HG02642 (cell line): ENCODE measurements at regions not wholly inside any gene's neighbourhood (a gene's known extent, or its start where the extent isn't known, plus 50 kb on each side); places are given as distances from the start of the nearest gene placed in this dataset.
"Not testable (repeated sequence)": the region's sequence is repeated elsewhere in the genome, so short reads cannot be mapped to it uniquely, and the experiment has no call there.

Experiments used
- ATAC-seq: cut with Tn5 transposase; IDR thresholded peaks from one replicate; pipeline ENCODE4 v1.9.1; 2021; ENCODE audit warnings: mild to moderate bottlenecking; ENCODE audit not compliant: unreplicated experiment, poor library complexity

- ATAC-seq: no peak
These were observed 155.3 kb upstream of the MAFB start for GRCh38 chr20:40844332-40844731.

GRCh38 chr20:40848096-40848495 lies 159.1 kb upstream of the MAFB start:
- ATAC-seq: no peak

GRCh38 chr20:40848526-40848925 lies 159.5 kb upstream of the MAFB start:
- no peak for ATAC-seq

GRCh38 chr20:40849456-40849855 lies 160.4 kb upstream of the MAFB start:
- ATAC-seq: no peak

DNA sequence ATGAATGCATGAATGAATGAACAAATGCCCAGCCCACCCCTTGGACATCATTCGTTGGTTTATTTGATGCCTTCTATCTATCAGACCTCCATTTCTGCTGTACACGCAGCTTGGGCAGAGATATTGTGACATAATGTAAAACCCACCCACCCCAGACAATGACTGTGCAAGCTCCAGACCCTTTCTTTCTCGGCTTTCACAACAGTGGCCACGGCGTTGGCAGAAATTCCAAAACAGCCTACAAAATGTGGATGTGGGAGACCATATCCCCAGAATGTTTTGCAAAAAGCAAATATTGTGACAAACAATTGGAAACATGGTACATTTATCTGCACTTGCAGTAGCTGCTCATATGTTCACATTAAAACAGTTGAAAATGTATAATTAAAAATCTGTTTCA lies 162.0 kb upstream of the MAFB start:
- ATAC-seq: no peak

DNA sequence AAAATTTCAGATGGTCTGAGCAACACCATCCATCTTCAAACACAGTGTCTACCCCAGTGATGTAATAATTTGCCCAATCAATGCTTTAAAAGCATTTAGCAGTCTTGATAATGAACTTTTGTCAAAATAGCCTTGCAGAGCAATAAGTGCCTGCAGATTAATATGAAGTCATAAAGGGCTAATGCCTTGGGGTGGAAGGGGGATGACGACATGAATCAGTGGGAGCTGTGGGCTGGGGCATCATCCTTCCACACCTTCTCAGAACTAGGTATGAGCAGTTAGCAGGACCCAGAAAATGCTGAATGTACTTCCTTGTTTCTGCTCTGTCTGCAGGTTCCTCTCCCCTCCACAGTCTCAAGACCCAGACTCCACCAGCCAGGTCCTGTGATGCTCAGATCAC lies 166.2 kb upstream of the MAFB start:
- ATAC-seq: no peak

GRCh38 chr20:40856653-40857052 lies 167.6 kb upstream of the MAFB start:
- no peak for ATAC-seq

GRCh38 chr20:40860487-40860902 lies 168.1 kb upstream of the TOP1 start:
- ATAC-seq: no peak

- no peak for ATAC-seq
These were observed 167.1 kb upstream of the TOP1 start for GRCh38 chr20:40861427-40862008.

DNA sequence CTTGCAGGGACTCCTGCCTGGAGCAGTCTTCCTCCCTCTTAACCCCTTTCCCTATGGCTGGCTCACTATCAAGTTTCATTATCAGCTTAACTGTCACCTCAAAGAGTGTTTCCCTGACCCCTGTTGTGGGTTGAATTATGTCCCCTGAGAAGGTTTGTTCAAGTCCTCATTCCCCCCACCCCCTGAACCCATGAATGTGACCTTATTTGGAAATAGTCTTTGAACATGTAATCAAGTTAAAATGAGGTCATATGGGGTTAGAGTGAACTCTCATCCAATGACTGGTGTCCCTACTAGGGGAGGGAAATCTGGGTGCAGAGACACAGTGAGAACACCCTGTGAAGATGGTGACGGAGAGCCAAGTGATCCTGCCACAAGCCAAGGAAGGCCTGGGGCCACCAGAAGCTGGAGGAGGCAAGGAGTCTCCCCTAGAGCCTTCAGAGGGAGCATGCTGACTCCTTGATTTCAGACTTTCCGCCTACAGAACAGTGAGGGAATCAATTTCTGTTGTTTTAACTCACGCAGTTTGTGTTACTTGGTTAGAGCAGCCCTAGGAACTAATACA lies 165.2 kb upstream of the TOP1 start:
- no peak for ATAC-seq

GRCh38 chr20:40864470-40864869 lies 164.2 kb upstream of the TOP1 start:
- no peak for ATAC-seq

DNA sequence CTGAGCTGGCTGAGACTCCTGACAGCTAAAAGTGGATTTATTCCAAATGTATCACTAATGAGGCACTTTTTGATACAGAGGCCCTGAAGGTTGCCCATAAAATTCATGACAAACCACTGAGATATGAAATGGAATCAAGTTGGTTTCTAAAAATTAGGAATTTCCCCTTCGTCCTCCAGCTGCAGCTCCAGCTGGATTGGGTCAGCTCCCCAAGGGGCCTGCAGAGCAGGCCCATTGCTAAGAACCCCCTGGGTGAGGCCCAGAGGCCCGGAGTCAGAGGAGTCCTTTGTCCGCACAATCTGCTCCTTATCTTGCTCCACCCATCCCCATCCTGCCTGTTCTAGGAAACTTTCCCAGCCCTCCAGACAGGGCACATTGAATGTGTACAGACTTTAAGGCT lies 163.5 kb upstream of the TOP1 start:
- no peak for ATAC-seq

DNA sequence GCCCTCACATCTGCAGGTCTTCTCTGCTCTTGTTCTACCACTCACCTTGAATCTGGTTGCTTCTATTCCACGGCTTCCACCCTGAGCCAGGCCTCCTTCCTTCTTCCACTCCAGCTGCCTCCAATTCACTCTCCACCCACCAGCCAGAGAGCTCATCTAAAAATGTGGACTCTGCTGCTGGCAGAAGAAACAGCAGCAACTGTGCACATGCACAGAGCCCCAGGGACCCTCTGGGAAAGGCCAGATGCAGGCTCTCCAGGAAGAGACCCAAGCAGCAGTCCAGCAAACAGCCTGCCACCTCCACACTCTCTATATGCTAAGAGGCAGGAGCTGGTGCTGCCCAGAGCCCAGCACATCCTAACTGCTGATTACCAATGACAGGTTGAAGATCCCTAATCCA lies 162.6 kb upstream of the TOP1 start:
- ATAC-seq: no peak

- no peak for ATAC-seq
These were observed 159.9 kb upstream of the TOP1 start for GRCh38 chr20:40868551-40869217.

- ATAC-seq: no peak
These were observed 159.1 kb upstream of the TOP1 start for GRCh38 chr20:40869218-40870147.

- no peak for ATAC-seq
These were observed 153.2 kb upstream of the TOP1 start for GRCh38 chr20:40875116-40876085.

GRCh38 chr20:40878099-40878498 lies 150.5 kb upstream of the TOP1 start:
- not testable (repeated sequence) for ATAC-seq

GRCh38 chr20:40880063-40880728 lies 148.4 kb upstream of the TOP1 start:
- ATAC-seq: no peak

GRCh38 chr20:40880729-40881109 lies 147.9 kb upstream of the TOP1 start:
- ATAC-seq: no peak
